Suppressor macrophage treated with lipopolysaccharide for 4 hours (primary cell): ENCODE measurements at regions not wholly inside any gene's neighbourhood (a gene's known extent, or its start where the extent isn't known, plus 50 kb on each side); places are given as distances from the start of the nearest gene placed in this dataset.
"Not testable (repeated sequence)": the region's sequence is repeated elsewhere in the genome, so short reads cannot be mapped to it uniquely, and the experiment has no call there.

ENCODE experiments used
- DNase-seq: peaks from one replicate; pipeline ENCODE4 v3.0.0-alpha.2; 2020

GRCh38 chrY:18906198-18906597 is 132.7 kb upstream of the HSFY2 start:
- not testable (repeated sequence) for DNase-seq

DNA sequence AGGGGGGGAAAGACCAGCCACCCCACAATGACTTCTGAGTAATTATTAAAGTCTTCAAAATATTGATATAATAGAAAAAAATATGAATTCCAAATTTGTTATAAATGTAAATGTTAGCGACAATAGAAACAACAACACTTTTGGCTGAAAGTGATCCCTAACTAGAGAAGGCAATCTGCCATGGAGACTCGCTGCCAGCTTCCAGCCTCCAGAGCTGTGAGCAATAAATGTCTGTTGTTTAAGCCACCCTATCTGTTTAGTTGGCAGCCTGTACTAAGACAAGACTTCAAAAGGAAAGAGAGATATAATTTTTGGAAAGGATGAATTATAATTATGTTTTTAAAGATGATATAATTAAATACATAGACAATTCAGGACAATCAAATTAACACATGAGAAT is 130.8 kb upstream of the HSFY2 start:
- no peak for DNase-seq

DNA sequence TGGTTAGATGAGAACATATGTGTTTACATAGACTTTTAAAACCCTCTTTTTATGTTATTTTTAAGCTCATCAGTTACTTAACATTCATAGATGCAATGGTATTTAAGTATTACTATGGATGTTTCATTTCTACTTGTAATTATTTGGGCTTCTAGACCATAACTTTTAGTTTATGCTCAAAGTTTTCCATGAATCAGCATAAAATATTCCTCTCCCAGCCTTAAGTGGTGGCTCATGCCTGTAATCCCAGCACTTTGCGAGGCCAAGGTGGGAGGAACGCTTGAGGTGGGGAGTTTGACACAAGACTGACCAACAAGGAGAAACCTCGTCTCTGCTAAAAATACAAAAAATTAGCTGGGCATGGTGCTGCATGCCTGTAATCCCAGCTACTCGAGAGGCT is 118.5 kb upstream of the HSFY2 start:
- no peak for DNase-seq

GRCh38 chrY:18889548-18889947 is 116.0 kb upstream of the HSFY2 start:
- DNase-seq: no peak

DNA sequence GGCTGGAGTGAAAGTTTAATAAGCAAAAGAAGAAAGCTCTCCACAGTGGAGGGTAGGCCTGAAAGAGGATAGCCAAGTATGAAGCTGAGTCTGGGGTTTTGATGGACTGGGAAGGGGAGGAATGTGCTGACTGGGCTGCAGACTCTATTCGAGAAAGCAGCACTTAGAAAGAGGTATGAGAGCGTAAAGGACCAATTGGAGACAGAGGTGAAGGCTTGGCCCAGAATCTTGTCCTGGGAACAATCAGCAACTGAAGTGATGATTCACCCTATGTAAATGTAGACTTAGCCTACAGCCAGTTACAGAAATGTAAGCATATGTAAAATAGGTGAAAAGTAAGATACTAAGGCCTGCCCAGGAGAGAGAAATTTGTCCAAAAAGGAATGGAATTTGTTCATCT is 111.2 kb upstream of the HSFY2 start:
- no peak for DNase-seq

DNA sequence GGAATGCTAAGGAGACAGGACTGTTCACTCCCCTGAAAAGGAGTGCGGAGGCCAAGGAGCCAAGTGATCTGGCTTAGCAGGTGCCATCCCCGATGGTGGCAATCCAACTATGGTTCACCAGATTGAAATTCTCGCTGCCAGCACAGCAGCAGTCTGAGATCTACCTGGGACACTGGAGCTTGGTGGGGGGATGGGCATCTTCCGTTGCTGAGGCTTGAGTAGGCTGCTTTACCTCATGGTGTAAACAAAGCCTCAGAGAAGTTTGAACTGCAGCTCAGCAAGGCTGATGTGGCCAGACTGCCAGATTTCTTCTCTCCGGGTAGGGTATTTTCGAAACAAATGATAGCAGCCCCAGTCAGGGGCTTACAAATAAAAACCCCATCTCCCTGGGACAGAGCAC is 95.6 kb upstream of the HSFY2 start:
- DNase-seq: not testable (repeated sequence)

DNA sequence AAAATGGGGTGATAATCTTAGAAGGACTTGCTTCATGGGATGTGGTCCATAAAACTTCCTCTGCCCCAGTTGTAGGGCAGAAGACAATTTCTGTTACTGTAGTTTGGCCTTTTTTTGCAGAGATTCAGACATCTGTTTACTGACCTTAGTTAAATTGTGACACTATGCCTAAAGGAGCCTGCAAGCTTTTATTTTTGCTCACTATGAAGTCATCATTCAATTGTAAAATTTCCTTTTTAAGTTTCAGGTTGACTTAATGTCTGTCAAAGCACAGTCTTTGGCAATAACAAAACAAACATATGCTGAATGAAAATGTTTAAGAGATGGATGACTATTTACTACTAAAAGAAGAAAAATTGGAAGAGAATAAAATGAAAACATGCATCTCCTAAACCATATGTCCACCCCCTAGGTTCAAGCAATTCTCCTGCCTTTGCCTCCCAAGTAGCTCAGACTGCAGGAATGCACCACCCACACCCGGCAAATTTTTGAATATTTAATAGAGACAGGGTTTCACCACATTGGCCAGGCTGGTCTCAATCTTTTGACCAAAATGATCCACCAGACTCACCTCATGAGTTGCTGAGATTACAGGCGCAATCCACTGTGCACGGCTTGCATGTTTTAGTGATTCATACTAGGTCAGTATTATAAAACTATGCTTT is 93.5 kb upstream of the HSFY2 start:
- not testable (repeated sequence) for DNase-seq

- not testable (repeated sequence) for DNase-seq
These were observed 87.3 kb upstream of the HSFY2 start for GRCh38 chrY:18860856-18861255.

GRCh38 chrY:18858484-18859191 is 85.1 kb upstream of the HSFY2 start:
- DNase-seq: not testable (repeated sequence)

GRCh38 chrY:18855184-18855583 is 81.6 kb upstream of the HSFY2 start:
- DNase-seq: not testable (repeated sequence)

GRCh38 chrY:18853323-18853722 is 79.8 kb upstream of the HSFY2 start:
- DNase-seq: not testable (repeated sequence)

DNA sequence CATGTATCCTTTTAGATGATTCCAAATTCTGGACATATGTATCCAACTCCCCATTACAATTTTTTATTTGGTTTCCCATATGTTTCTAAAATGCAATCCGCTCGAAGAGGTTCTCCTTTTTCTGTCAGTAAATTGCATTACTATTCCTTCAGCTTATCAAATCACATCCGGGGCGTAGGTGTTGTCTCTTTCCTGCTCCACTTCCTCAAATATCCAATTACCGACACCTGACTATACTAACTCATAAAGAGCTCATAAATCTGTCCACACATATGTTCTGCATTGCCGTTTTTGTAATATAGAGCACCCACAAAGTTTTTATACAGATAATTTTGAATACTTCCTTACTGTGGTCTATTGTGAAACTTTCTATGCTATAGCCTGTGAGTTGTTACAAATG is 63.1 kb upstream of the HSFY2 start:
- not testable (repeated sequence) for DNase-seq
